ENCODE measurements at regions not wholly inside any gene's neighbourhood (a gene's known extent, or its start where the extent isn't known, plus 50 kb on each side); places are given as distances from the start of the nearest gene placed in this dataset.

DNA sequence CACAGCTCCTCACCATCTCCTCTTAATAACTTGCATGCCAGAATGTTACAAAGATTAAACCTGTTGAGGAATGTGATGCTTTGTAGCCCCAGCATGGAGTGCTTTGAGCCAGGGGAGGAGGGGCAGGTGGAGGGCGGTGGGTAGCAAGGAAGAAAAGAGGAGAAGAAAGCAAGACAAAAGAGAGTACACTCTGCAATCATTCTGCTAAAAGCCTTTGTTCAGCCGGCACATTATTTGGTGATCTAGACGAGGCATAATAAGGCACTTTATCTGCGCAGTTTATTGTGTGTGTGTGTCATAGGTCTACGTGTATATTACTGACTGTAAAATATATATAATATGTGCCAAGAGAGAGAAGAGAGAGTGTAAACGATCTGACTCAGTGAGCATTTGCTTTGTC lies 139.1 kb downstream of the SOX9 start:
- H3K9me3 Mint-ChIP-seq = peaks cover 0 to 10% (median 5%) of the 10 kb centered on the region in 8 donors
- Histone ChIP-seq H3K4me3 (ENCODE audit: low read length in 2 of 2) (no peak overlapping the region), H3K4me1 (ENCODE audit: insufficient read depth, low read length) (no peaks in the 10 kb centered on the region), H3K27me3 (ENCODE audit: insufficient read depth, low read length) (no peaks in the 10 kb centered on the region), H3K9me3 (ENCODE audit: control insufficient read depth in 1 of 2, low read length in 2 of 2) (no peaks in the 10 kb centered on the region), H3K36me3 (ENCODE audit: insufficient read depth, low read length) (no peaks in the 10 kb centered on the region), H3K27ac (ENCODE audit: low read depth, low read length) (no peak overlapping the region)
- H3K27ac Mint-ChIP-seq = no peak overlapping the region
- ChIA-PET POLR2A (ENCODE audit: partially characterized antibody) (no interaction called here), CTCF (ENCODE audit: partially characterized antibody) (no interaction called here)
- DNase-seq = no peak
- no peaks in the 10 kb centered on the region for H3K36me3 Mint-ChIP-seq
- no peak overlapping the region for H3K4me3 Mint-ChIP-seq
- intact Hi-C loops (cut with micrococcal nuclease) = no loop called here
- H3K4me1 Mint-ChIP-seq = no peaks in the 10 kb centered on the region
- H3K27me3 Mint-ChIP-seq = peaks cover 0 to 3% of the 10 kb centered on the region in 2 donors

DNA sequence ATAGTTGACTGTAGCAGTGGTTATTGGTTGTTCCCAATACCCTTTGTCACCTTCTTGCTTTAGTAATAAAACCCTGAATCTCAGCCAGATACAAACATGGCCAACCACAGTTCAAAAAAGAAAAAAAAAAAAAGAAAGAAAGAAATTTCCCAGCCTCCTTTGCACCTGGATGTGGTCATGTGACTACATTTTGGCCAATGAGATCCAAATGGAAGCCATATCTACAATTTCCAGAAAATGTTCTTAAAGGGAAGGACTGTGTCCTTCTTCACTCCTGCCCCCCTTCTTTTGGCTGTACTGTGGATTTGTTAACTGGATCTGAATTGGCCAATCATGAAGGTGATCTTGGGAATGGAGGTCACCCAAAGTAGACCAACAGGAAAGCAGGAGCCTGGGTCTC lies 141.9 kb downstream of the SOX9 start:
- Histone ChIP-seq H3K36me3 (ENCODE audit: insufficient read depth, low read length) (no peaks in the 10 kb centered on the region), H3K4me3 (ENCODE audit: low read length in 2 of 2) (no peak overlapping the region), H3K9me3 (ENCODE audit: control insufficient read depth in 1 of 2, low read length in 2 of 2) (no peaks in the 10 kb centered on the region), H3K27me3 (ENCODE audit: insufficient read depth, low read length) (no peaks in the 10 kb centered on the region), H3K27ac (ENCODE audit: low read depth, low read length) (no peak overlapping the region), H3K4me1 (ENCODE audit: insufficient read depth, low read length) (no peaks in the 10 kb centered on the region)
- ChIA-PET CTCF (ENCODE audit: partially characterized antibody) (no interaction called here), POLR2A (ENCODE audit: partially characterized antibody) (no interaction called here)
- Mint-ChIP-seq H3K9me3 (peaks cover 0 to 12% (median 4%) of the 10 kb centered on the region in 8 donors), H3K27ac (no peak overlapping the region), H3K27me3 (peaks cover 3 to 7% of the 10 kb centered on the region in 2 donors), H3K36me3 (no peaks in the 10 kb centered on the region), H3K4me3 (no peak overlapping the region), H3K4me1 (no peaks in the 10 kb centered on the region)
- DNase-seq = no peak
- intact Hi-C loops (cut with micrococcal nuclease) = no loop called here

GRCh38 chr17:72264682-72265405 lies 144.0 kb downstream of the SOX9 start:
- Histone ChIP-seq H3K4me1 (ENCODE audit: insufficient read depth, low read length) (no peaks in the 10 kb centered on the region), H3K9me3 (ENCODE audit: control insufficient read depth in 1 of 2, low read length in 2 of 2) (no peaks in the 10 kb centered on the region), H3K27me3 (ENCODE audit: insufficient read depth, low read length) (no peaks in the 10 kb centered on the region), H3K27ac (ENCODE audit: low read depth, low read length) (no peak overlapping the region), H3K4me3 (ENCODE audit: low read length in 2 of 2) (no peak overlapping the region), H3K36me3 (ENCODE audit: insufficient read depth, low read length) (no peaks in the 10 kb centered on the region)
- POLR2A ChIA-PET (ENCODE audit: partially characterized antibody) = no interaction called here
- Mint-ChIP-seq H3K4me3 (no peak overlapping the region), H3K4me1 (no peaks in the 10 kb centered on the region), H3K27me3 (peaks cover 3 to 9% of the 10 kb centered on the region in 2 donors), H3K36me3 (no peaks in the 10 kb centered on the region), H3K27ac (no peak overlapping the region), H3K9me3 (peaks cover 0 to 9% (median 3%) of the 10 kb centered on the region in 8 donors)
- DNase-seq = no peak
- intact Hi-C loops (cut with micrococcal nuclease) = no loop called here
- CTCF ChIA-PET (ENCODE audit: partially characterized antibody) = no interaction called here

DNA sequence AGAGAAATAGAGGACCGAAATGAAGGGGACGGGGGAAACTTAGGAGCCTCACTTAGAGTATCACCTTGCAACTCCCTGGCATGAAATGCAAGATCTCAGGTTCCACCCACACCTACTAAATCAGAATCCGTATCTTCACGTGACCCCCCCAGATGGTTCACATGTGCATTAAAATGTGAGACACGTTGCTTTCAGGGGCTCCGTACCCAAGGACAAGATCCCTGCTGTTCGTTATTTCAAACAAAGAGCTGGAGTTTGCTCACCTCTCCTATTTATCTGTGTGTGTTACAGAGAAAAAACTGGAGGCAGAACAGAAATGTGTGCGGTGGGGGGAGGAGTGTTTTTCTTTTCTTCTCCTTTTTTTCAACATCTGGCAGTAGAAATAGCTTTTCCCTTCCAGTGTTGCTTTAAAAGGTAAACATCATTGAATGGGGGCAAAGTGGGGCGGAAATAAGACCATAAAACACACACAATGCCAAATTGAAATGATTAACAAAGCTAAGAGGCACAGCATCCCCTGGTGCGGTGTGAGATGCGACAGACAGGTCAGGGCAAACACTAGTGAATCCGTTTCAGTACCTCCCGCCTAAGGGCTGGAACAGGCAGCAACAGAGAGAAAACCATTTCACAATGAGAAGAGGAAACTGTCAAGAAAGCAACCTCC lies 145.4 kb downstream of the SOX9 start:
- Histone ChIP-seq H3K27me3 (ENCODE audit: insufficient read depth, low read length) (no peaks in the 10 kb centered on the region), H3K4me3 (ENCODE audit: low read length in 2 of 2) (no peak overlapping the region), H3K27ac (ENCODE audit: low read depth, low read length) (no peak overlapping the region), H3K36me3 (ENCODE audit: insufficient read depth, low read length) (no peaks in the 10 kb centered on the region), H3K4me1 (ENCODE audit: insufficient read depth, low read length) (no peaks in the 10 kb centered on the region), H3K9me3 (ENCODE audit: control insufficient read depth in 1 of 2, low read length in 2 of 2) (no peaks in the 10 kb centered on the region)
- ChIA-PET CTCF (ENCODE audit: partially characterized antibody) (interaction anchor here (0.6 kb wide), 1 partner anchor 14 kb away, joined by 3 read pairs; no protein-coding TSS in a partner anchor), POLR2A (ENCODE audit: partially characterized antibody) (no interaction called here)
- intact Hi-C loops (cut with micrococcal nuclease) = no loop called here
- DNase-seq = no peak
- Mint-ChIP-seq H3K36me3 (no peaks in the 10 kb centered on the region), H3K4me1 (no peaks in the 10 kb centered on the region), H3K27me3 (peaks cover 3 to 9% of the 10 kb centered on the region in 2 donors), H3K27ac (peak overlapping the region in 1 of 7 donors; percentile 72), H3K4me3 (no peak overlapping the region), H3K9me3 (peaks cover 0 to 9% (median 3%) of the 10 kb centered on the region in 8 donors)

GRCh38 chr17:72267601-72268000 lies 146.8 kb downstream of the SOX9 start:
- Histone ChIP-seq H3K4me1 (ENCODE audit: insufficient read depth, low read length) (no peaks in the 10 kb centered on the region), H3K27me3 (ENCODE audit: insufficient read depth, low read length) (no peaks in the 10 kb centered on the region), H3K27ac (ENCODE audit: low read depth, low read length) (no peak overlapping the region), H3K36me3 (ENCODE audit: insufficient read depth, low read length) (no peaks in the 10 kb centered on the region), H3K9me3 (ENCODE audit: control insufficient read depth in 1 of 2, low read length in 2 of 2) (no peaks in the 10 kb centered on the region), H3K4me3 (ENCODE audit: low read length in 2 of 2) (no peak overlapping the region)
- peaks cover 3 to 9% of the 10 kb centered on the region in 2 donors for H3K27me3 Mint-ChIP-seq
- H3K9me3 Mint-ChIP-seq = peaks cover 0 to 9% (median 0%) of the 10 kb centered on the region in 8 donors
- ChIA-PET POLR2A (ENCODE audit: partially characterized antibody) (no interaction called here), CTCF (ENCODE audit: partially characterized antibody) (no interaction called here)
- intact Hi-C loops (cut with micrococcal nuclease) = no loop called here
- H3K27ac Mint-ChIP-seq = no peak overlapping the region
- no peak overlapping the region for H3K4me3 Mint-ChIP-seq
- no peak for DNase-seq
- no peaks in the 10 kb centered on the region for H3K36me3 Mint-ChIP-seq
- no peaks in the 10 kb centered on the region for H3K4me1 Mint-ChIP-seq

- POLR2A ChIA-PET (ENCODE audit: partially characterized antibody) = no interaction called here
- CTCF ChIA-PET (ENCODE audit: partially characterized antibody) = no interaction called here
- Mint-ChIP-seq H3K4me1 (no peaks in the 10 kb centered on the region), H3K36me3 (no peaks in the 10 kb centered on the region), H3K9me3 (peaks cover 0 to 9% (median 0%) of the 10 kb centered on the region in 8 donors), H3K4me3 (no peak overlapping the region), H3K27me3 (peaks cover 3 to 9% of the 10 kb centered on the region in 2 donors), H3K27ac (no peak overlapping the region)
- intact Hi-C loops (cut with micrococcal nuclease) = no loop called here
- no peaks in the 10 kb centered on the region for H3K4me1 ChIP-seq (ENCODE audit: insufficient read depth, low read length)
- no peaks in the 10 kb centered on the region for H3K27me3 ChIP-seq (ENCODE audit: insufficient read depth, low read length)
- H3K27ac ChIP-seq (ENCODE audit: low read depth, low read length) = no peak overlapping the region
- no peaks in the 10 kb centered on the region for H3K36me3 ChIP-seq (ENCODE audit: insufficient read depth, low read length)
- DNase-seq = no peak
- H3K4me3 ChIP-seq (ENCODE audit: low read length in 2 of 2) = no peak overlapping the region
- H3K9me3 ChIP-seq (ENCODE audit: control insufficient read depth in 1 of 2, low read length in 2 of 2) = no peaks in the 10 kb centered on the region
Observed at GRCh38 chr17:72268431-72268830, 147.6 kb downstream of the SOX9 start.

- H3K36me3 Mint-ChIP-seq = no peaks in the 10 kb centered on the region
- peaks cover 0 to 9% of the 10 kb centered on the region in 2 donors for H3K27me3 Mint-ChIP-seq
- intact Hi-C loops (cut with micrococcal nuclease) = no loop called here
- H3K4me3 Mint-ChIP-seq = no peak overlapping the region
- POLR2A ChIA-PET (ENCODE audit: partially characterized antibody) = no interaction called here
- Histone ChIP-seq H3K9me3 (ENCODE audit: control insufficient read depth in 1 of 2, low read length in 2 of 2) (no peaks in the 10 kb centered on the region), H3K4me1 (ENCODE audit: insufficient read depth, low read length) (no peaks in the 10 kb centered on the region), H3K27ac (ENCODE audit: low read depth, low read length) (no peak overlapping the region), H3K27me3 (ENCODE audit: insufficient read depth, low read length) (no peaks in the 10 kb centered on the region), H3K4me3 (ENCODE audit: low read length in 2 of 2) (no peak overlapping the region), H3K36me3 (ENCODE audit: insufficient read depth, low read length) (no peaks in the 10 kb centered on the region)
- no peaks in the 10 kb centered on the region for H3K4me1 Mint-ChIP-seq
- CTCF ChIA-PET (ENCODE audit: partially characterized antibody) = no interaction called here
- peaks cover 0 to 5% (median 0%) of the 10 kb centered on the region in 8 donors for H3K9me3 Mint-ChIP-seq
- no peak for DNase-seq
- H3K27ac Mint-ChIP-seq = no peak overlapping the region
Observed at GRCh38 chr17:72270273-72270924, 149.6 kb downstream of the SOX9 start.

Measured in CD4-positive, alpha-beta memory T cell (primary cell).